HCT116 (cell line): ENCODE measurements at regions not wholly inside any gene's neighbourhood (a gene's known extent, or its start where the extent isn't known, plus 50 kb on each side); places are given as distances from the start of the nearest gene placed in this dataset.

Experiments
- ATAC-seq: fragments of 200-7000 bp; cut with Tn5 transposase; 2 replicates; pipeline ENCODE4 v1.9.1; 2020; ENCODE audit warnings: mild to moderate bottlenecking, moderate library complexity
- BruUV-seq: library from RNA; stranded (reverse); fragments of 400-500 nt; replicated peaks from 2 replicates; lab custom pipeline; 2021; lab: Mats Ljungman, UMichigan
- CTCF ChIA-PET: fragments of 300-600 bp; sonication (Branson Sonifier 250); formaldehyde crosslinking; loops from one replicate; lab custom pipeline; 2021; ENCODE audit warnings: antibody characterized with exemption; lab: Charles Lee
- POLR2A ChIA-PET: fragments of 300-600, 350-600 bp; sonication (Branson Sonifier 250); formaldehyde crosslinking; loops from one replicate; lab custom pipeline; 2021; ENCODE audit warnings: antibody characterized with exemption; lab: Charles Lee
- RAD21 ChIA-PET, 2 experiments: fragments of 300-600 bp; sonication (Branson Sonifier 250); formaldehyde crosslinking; loops; one replicate each; lab custom pipeline; 2023; ENCODE audit warnings: low total read pairs in 2 of 2; ENCODE audit not compliant: uncharacterized antibody in 2 of 2, unreplicated experiment in 2 of 2, low non-redundant PET in 1 of 2; lab: Charles Lee
- DNase-seq: peaks from one replicate; pipeline ENCODE4 v3.0.0-alpha.2; 2010; ENCODE audit warnings: low read depth, low spot score
- H2AFZ ChIP-seq: fragments of 200-600 bp; shearing (Covaris generic), sonication (generic); 2 replicates; pipeline ENCODE4 v1.6.1; 2017; ENCODE audit warnings: low read depth, mixed run types, mixed read lengths, antibody characterized with exemption, low read length; ENCODE audit not compliant: poor library complexity, severe bottlenecking
- H3K27ac ChIP-seq: 2 replicates; pipeline ENCODE4 v1.5.1; 2012; ENCODE audit warnings: low read depth, low read length
- H3K27me3 ChIP-seq: fragments of 200-600 bp; sonication (generic); 2 replicates; pipeline ENCODE4 v1.6.1; 2016; ENCODE audit warnings: mixed run types, low read length, mixed read lengths; ENCODE audit not compliant: insufficient read depth
- H3K36me3 ChIP-seq, 2 experiments: fragments of 200-500 bp in 1 of 2; fragments of 200-600 bp in 1 of 2; sonication (Bioruptor generic) in 1 of 2; sonication (generic) in 1 of 2; 2 replicates each; pipeline versions ENCODE4 v1.5.1 to v1.6.1; 2014 to 2016; ENCODE audit warnings: low read length in 2 of 2, inconsistent platforms in 1 of 2, mixed read lengths in 1 of 2, mixed run types in 1 of 2; ENCODE audit not compliant: insufficient read depth in 2 of 2, control insufficient read depth in 1 of 2
- H3K4me1 ChIP-seq, 2 experiments: fragments of 200-600 bp in 1 of 2; sonication (generic) in 1 of 2; 2 replicates each; pipeline versions ENCODE4 v1.5.1 to v1.6.1; 2012 to 2017; ENCODE audit warnings: low read length in 2 of 2, inconsistent platforms in 1 of 2, mild to moderate bottlenecking in 1 of 2, mixed read lengths in 1 of 2, mixed run types in 1 of 2, moderate library complexity in 1 of 2; ENCODE audit not compliant: insufficient read depth in 2 of 2, control insufficient read depth in 1 of 2
- H3K4me2 ChIP-seq: fragments of 200-600 bp; sonication (generic); 2 replicates; pipeline ENCODE4 v1.6.1; 2017; ENCODE audit warnings: mixed run types, low read length, mixed read lengths
- H3K4me3 ChIP-seq, 2 experiments: fragments of 200-600 bp in 1 of 2; sonication (generic) in 1 of 2; replicated peaks in 1 of 2; 2 replicates each; pipeline ENCODE4 v1.5.1; 2011 to 2016; ENCODE audit warnings: low read length in 2 of 2, control low read depth in 1 of 2, low read depth in 1 of 2, mild to moderate bottlenecking in 1 of 2, mixed read lengths in 1 of 2, mixed run types in 1 of 2
- H3K79me2 ChIP-seq: fragments of 200-600 bp; sonication (generic); 2 replicates; pipeline ENCODE4 v1.6.1; 2017; ENCODE audit warnings: mild to moderate bottlenecking, mixed run types, low read length, moderate library complexity, mixed read lengths; ENCODE audit not compliant: insufficient read depth
- H3K9ac ChIP-seq: fragments of 200-600 bp; sonication (generic); 2 replicates; pipeline ENCODE4 v1.6.1; 2016; ENCODE audit warnings: low read length, mixed read lengths
- H3K9me2 ChIP-seq: fragments of 200-600 bp; sonication (generic), shearing (Covaris generic); 2 replicates; pipeline ENCODE4 v1.6.1; 2017; ENCODE audit warnings: mixed run types, mild to moderate bottlenecking, moderate library complexity; ENCODE audit not compliant: insufficient read depth
- H3K9me3 ChIP-seq, 2 experiments: fragments of 200-500 bp in 1 of 2; fragments of 200-600 bp in 1 of 2; sonication (Bioruptor generic) in 1 of 2; sonication (generic) in 1 of 2; 2 replicates each; pipeline ENCODE4 v1.6.1; 2014 to 2017; ENCODE audit warnings: low read length in 2 of 2, mixed read lengths in 2 of 2, inconsistent platforms in 1 of 2, low read depth in 1 of 2, mild to moderate bottlenecking in 1 of 2, mixed run types in 1 of 2, moderate library complexity in 1 of 2; ENCODE audit not compliant: control insufficient read depth in 1 of 2, insufficient read depth in 1 of 2
- H4K20me1 ChIP-seq: fragments of 200-600 bp; sonication (generic), shearing (Covaris generic); 2 replicates; pipeline ENCODE4 v1.6.1; 2017; ENCODE audit warnings: mixed run types, mild to moderate bottlenecking, moderate library complexity; ENCODE audit not compliant: insufficient read depth
- CBX3 ChIP-seq: IDR thresholded peaks from 2 replicates; pipeline ENCODE4 v1.6.1; 2012; ENCODE audit warnings: low read depth
- CEBPB ChIP-seq: IDR thresholded peaks from 2 replicates; pipeline ENCODE4 v1.6.1; 2012; ENCODE audit warnings: low read depth
- ELF1 ChIP-seq: IDR thresholded peaks from 2 replicates; pipeline ENCODE4 v1.6.1; 2012; ENCODE audit warnings: low read depth, borderline replicate concordance
- FOSL1 ChIP-seq: IDR thresholded peaks from 2 replicates; pipeline ENCODE4 v1.6.1; 2012; ENCODE audit warnings: low read depth
- JUND ChIP-seq: IDR thresholded peaks from 2 replicates; pipeline ENCODE4 v1.6.1; 2012
- POLR2A ChIP-seq: IDR thresholded peaks from 2 replicates; pipeline ENCODE4 v1.7.0; 2011; ENCODE audit warnings: borderline replicate concordance; ENCODE audit not compliant: insufficient read depth, insufficient read length; ENCODE audit errors: extremely low read depth
- SIN3A ChIP-seq: IDR thresholded peaks from 2 replicates; pipeline ENCODE4 v1.6.1; 2012; ENCODE audit warnings: low read depth
- SP1 ChIP-seq: IDR thresholded peaks from 2 replicates; pipeline ENCODE4 v1.6.1; 2012; ENCODE audit warnings: low read depth
- TCF7L2 ChIP-seq: IDR thresholded peaks from 2 replicates; pipeline ENCODE4 v1.7.0; 2011; ENCODE audit warnings: borderline replicate concordance, inconsistent platforms; ENCODE audit not compliant: insufficient read depth, insufficient read length; ENCODE audit errors: extremely low read depth
- ZFX ChIP-seq: fragments of 450-650 bp; IDR thresholded peaks from 2 replicates; pipeline ENCODE4 v1.6.1; 2017
- ZNF274 ChIP-seq: fragments of 200-500 bp; sonication (Bioruptor generic); IDR thresholded peaks from 2 replicates; pipeline ENCODE4 v1.6.1; 2014; ENCODE audit warnings: mild to moderate bottlenecking, low read depth, low read length, inconsistent platforms
- intact Hi-C: fragments of 100-400 bp; cut with micrococcal nuclease; formaldehyde crosslinking; loops from 2 replicates; pipeline ENCODE4 v1.10.0; 2022
- TF ChIP-seq, protein P1 (sequence below): IDR thresholded peaks from 2 replicates; pipeline ENCODE4 v1.6.1; 2012
- TF ChIP-seq, protein P2 (sequence below): IDR thresholded peaks from 2 replicates; pipeline ENCODE4 v1.6.1; 2012

DNA sequence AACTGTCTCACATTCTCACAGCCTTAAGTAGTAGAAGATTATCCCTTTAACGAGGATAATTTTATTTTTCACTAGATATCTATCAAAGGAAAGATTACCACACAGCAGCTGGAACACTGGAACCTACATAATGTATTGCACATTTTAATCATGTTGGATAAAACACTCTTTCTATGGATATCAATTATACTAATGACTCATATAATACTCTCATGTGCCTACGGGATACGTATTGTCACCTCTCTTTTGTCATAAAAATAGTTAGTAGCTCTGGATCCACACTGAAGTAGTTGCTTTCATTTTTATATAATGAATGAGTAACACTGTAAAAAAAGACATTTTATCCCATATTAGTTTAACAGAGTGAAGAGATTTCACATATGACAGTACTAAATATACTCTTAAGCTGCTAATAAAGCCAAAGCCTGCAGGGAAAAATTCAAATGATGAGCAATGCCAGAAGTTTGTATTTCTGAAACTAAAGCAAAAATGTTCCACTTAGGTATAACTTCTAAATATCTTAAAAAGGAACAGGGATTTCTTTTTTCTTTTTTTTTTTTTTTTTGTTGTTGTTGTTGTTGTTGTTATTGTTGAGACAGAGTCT is 408.7 kb upstream of the PKN2 start:
- no peak for TF ChIP-seq CEBPB
- no peak for TF ChIP-seq SP1
- TF ChIP-seq, all 23 proteins: peak for 0
- Histone ChIP-seq H3K36me3 (no peaks in the 10 kb centered on the region), H3K9me2 (no peaks in the 10 kb centered on the region), H3K27ac (no peak overlapping the region), H3K27me3 (no peaks in the 10 kb centered on the region), H3K9me3 (no peaks in the 10 kb centered on the region), H3K9ac (no peak overlapping the region), H3K4me2 (no peak overlapping the region), H2AFZ (no peak overlapping the region), H3K4me1 (no peaks in the 10 kb centered on the region), H3K4me3 (no peak overlapping the region), H3K79me2 (no peaks in the 10 kb centered on the region), H4K20me1 (no peaks in the 10 kb centered on the region)
- ChIA-PET POLR2A (no interaction called here), CTCF (no interaction called here), RAD21 (no interaction called here)
- DNase-seq (no peak), ATAC-seq (no peak)
- BruUV-seq = no TSS peak
- intact Hi-C loops = no loop called here

DNA sequence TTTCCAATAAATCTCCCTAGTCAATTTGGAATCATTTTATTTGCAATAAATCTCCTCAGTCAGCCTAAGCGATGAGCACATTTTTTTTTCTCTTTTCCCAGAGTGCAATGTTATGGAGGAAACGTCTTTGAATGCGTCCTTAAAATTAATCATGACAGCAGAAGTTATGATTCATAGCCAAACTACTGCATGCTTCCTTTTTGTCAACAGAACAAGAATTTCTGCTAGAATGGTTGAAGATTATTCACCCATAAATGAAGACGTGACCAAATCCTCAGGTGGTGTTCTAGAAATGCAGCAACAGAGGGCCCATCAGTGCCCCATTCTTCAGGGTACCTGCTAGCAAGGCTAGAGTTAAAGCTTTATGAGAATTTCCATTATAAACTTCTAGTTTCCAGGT is 407.9 kb upstream of the PKN2 start:
- no peaks in the 10 kb centered on the region for H3K36me3 ChIP-seq
- no peaks in the 10 kb centered on the region for H4K20me1 ChIP-seq
- H3K9me2 ChIP-seq = no peaks in the 10 kb centered on the region
- DNase-seq = no peak
- no peak overlapping the region for H3K9ac ChIP-seq
- no peaks in the 10 kb centered on the region for H3K9me3 ChIP-seq
- no peak overlapping the region for H3K4me2 ChIP-seq
- ChIA-PET POLR2A (no interaction called here), CTCF (no interaction called here), RAD21 (no interaction called here)
- no peak overlapping the region for H3K27ac ChIP-seq
- H3K27me3 ChIP-seq = no peaks in the 10 kb centered on the region
- H3K4me1 ChIP-seq = no peaks in the 10 kb centered on the region
- TF ChIP-seq TCF7L2 = no peak
- TF ChIP-seq ZNF274 = no peak
- TF ChIP-seq, protein P1, sequence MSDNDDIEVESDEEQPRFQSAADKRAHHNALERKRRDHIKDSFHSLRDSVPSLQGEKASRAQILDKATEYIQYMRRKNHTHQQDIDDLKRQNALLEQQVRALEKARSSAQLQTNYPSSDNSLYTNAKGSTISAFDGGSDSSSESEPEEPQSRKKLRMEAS = no peak
- no peak for TF ChIP-seq JUND
- TF ChIP-seq POLR2A = no peak
- no peak for TF ChIP-seq ZFX
- TF ChIP-seq, protein P2, sequence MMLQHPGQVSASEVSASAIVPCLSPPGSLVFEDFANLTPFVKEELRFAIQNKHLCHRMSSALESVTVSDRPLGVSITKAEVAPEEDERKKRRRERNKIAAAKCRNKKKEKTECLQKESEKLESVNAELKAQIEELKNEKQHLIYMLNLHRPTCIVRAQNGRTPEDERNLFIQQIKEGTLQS = no peak
- TF ChIP-seq CBX3 = no peak
- no peak for TF ChIP-seq ELF1
- no peak for TF ChIP-seq FOSL1
- TF ChIP-seq SIN3A = no peak
- no TSS peak for BruUV-seq
- intact Hi-C loops = no loop called here
- no peak overlapping the region for H3K4me3 ChIP-seq
- no peak overlapping the region for H2AFZ ChIP-seq
- H3K79me2 ChIP-seq = no peaks in the 10 kb centered on the region
- no peak for ATAC-seq
